ENCODE measurements at regions not wholly inside any gene's neighbourhood (a gene's known extent, or its start where the extent isn't known, plus 50 kb on each side); places are given as distances from the start of the nearest gene placed in this dataset.

- TF ChIP-seq, protein P1, sequence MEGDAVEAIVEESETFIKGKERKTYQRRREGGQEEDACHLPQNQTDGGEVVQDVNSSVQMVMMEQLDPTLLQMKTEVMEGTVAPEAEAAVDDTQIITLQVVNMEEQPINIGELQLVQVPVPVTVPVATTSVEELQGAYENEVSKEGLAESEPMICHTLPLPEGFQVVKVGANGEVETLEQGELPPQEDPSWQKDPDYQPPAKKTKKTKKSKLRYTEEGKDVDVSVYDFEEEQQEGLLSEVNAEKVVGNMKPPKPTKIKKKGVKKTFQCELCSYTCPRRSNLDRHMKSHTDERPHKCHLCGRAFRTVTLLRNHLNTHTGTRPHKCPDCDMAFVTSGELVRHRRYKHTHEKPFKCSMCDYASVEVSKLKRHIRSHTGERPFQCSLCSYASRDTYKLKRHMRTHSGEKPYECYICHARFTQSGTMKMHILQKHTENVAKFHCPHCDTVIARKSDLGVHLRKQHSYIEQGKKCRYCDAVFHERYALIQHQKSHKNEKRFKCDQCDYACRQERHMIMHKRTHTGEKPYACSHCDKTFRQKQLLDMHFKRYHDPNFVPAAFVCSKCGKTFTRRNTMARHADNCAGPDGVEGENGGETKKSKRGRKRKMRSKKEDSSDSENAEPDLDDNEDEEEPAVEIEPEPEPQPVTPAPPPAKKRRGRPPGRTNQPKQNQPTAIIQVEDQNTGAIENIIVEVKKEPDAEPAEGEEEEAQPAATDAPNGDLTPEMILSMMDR (IDR thresholded peaks at IDR 0.05; ENCODE audit: control insufficient read depth, insufficient read depth, low read depth, low read length, missing control alignments), result no peak
- no peak for DNase-seq (ENCODE audit: low read depth)
- H3K4me3 ChIP-seq (ENCODE audit: control insufficient read depth, low read depth, low read length), result no peak overlapping the region
Observed at GRCh38 chr3:146889626-146890025, 284.5 kb upstream of the PLSCR5 start.

DNA sequence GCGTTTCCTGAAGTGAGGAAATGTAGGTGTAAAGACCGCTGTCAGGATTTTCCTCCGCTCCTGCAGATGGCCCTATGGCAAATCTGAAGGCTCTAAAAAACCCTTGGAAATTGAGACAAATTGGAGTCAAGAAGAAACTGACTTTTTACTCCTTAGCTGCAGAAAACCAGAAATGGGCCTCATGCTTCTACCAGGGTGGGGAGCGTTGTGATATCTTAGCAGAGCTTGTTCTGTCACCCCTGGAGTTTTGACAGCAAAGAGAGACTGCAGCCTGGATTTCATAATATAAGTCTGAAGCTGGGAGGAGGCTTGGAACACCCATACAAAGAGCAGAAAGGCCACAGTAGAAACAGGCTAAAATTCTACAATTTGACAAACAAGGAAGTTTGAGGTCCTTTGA, 283.0 kb upstream of the PLSCR5 start:
- H3K4me3 ChIP-seq (ENCODE audit: control insufficient read depth, low read depth, low read length), result no peak overlapping the region
- no peak for DNase-seq (ENCODE audit: low read depth)
- TF ChIP-seq, protein P1 (IDR thresholded peaks at IDR 0.05; ENCODE audit: control insufficient read depth, insufficient read depth, low read depth, low read length, missing control alignments), result no peak

- no peak overlapping the region for H3K4me3 ChIP-seq (ENCODE audit: control insufficient read depth, low read depth, low read length)
- no peak for DNase-seq (ENCODE audit: low read depth)
- TF ChIP-seq, protein P1 (IDR thresholded peaks at IDR 0.05; ENCODE audit: control insufficient read depth, insufficient read depth, low read depth, low read length, missing control alignments), result no peak
Observed at GRCh38 chr3:146884721-146885120, 279.6 kb upstream of the PLSCR5 start.

GRCh38 chr3:146884296-146884695, 279.1 kb upstream of the PLSCR5 start:
- no peak for DNase-seq (ENCODE audit: low read depth)
- TF ChIP-seq, protein P1 (IDR thresholded peaks at IDR 0.05; ENCODE audit: control insufficient read depth, insufficient read depth, low read depth, low read length, missing control alignments), result no peak

DNA sequence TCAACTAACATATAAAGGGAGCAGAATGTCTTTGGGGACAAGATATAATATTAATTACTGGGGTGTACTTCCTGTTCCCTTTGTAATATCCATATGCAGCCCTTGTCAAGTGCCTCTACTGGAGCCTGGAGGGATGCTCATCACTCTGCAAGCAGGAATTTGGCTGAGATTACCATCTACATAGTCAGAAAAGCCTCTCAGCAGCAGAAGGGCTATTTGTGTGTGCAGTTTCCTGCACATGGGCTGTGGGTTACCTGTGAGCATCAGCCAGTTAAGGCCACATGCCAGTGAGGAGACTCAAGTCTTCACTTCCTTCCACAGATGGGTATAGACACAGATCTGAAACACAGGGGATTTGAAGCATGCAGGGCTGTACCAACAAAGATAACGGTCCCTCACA, 278.1 kb upstream of the PLSCR5 start:
- H3K4me3 ChIP-seq (ENCODE audit: control insufficient read depth, low read depth, low read length), result no peak overlapping the region
- TF ChIP-seq, protein P1 (IDR thresholded peaks at IDR 0.05; ENCODE audit: control insufficient read depth, insufficient read depth, low read depth, low read length, missing control alignments), result no peak
- DNase-seq (ENCODE audit: low read depth), result no peak

More at GRCh38 chr3:146884296-146884695, 279.1 kb upstream of the PLSCR5 start:
- H3K4me3 ChIP-seq (ENCODE audit: control insufficient read depth, low read depth, low read length), result no peak overlapping the region

DNA sequence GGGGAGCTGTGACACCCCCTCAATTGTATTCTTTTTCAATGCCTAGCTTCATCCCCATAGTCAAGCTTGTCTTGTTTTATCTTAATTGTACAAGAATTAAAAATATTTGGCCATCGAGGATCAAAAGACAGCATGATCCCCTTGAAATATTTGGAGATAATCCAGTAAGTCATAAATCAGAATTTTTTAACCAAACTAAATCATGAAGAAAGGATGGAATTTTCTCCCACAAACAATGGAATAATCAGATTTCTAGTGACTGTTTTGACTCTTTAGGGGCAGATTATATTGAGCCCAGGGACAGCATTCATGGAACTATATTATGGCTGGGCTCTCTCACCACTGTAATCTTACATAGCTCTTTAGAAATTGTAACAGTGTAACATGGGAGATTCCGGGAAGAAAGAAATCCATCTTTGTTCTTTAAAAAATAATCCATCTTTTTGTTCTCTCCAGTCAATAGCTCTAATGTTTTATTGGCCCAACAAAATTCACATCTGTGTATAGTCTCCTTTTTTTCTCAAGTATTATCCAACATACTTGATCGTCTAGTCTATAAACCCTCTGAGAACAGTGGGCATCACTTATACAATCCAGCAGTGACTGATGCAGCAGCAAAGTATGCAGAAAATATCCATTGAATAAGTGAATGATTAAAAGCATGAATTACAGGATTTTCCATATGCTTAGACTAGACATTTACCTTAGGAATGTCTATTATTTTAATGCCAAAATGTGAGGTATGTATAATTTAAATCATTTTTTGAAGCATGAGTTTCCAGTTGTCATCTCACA, 277.0 kb upstream of the PLSCR5 start:
- TF ChIP-seq, protein P1 (IDR thresholded peaks at IDR 0.05; ENCODE audit: control insufficient read depth, insufficient read depth, low read depth, low read length, missing control alignments), result no peak
- no peak for DNase-seq (ENCODE audit: low read depth)

More for the DNA sequence above, 277.0 kb upstream of the PLSCR5 start:
- H3K4me3 ChIP-seq (ENCODE audit: control insufficient read depth, low read depth, low read length), result no peak overlapping the region
